ENCODE measurements at regions not wholly inside any gene's neighbourhood (a gene's known extent, or its start where the extent isn't known, plus 50 kb on each side); places are given as distances from the start of the nearest gene placed in this dataset.

- no peak overlapping the region for H3K4me3 ChIP-seq
- intact Hi-C loops (cut with DNase I; ENCODE audit: low total_unique reads) (no loop called here), in situ Hi-C loops (cut with MboI; ENCODE audit: low sequenced_read_pairs in 4 of 4) (no loop called here)
- no peak for ATAC-seq
- no peak overlapping the region for H3K27ac ChIP-seq
- H3K36me3 ChIP-seq = no peaks in the 10 kb centered on the region
- H3K27me3 ChIP-seq = no peaks in the 10 kb centered on the region
- H3K9me3 ChIP-seq = no peaks in the 10 kb centered on the region
- no peaks in the 10 kb centered on the region for H3K4me1 ChIP-seq
- DNase-seq = no peak
- TF ChIP-seq POLR2A (IDR thresholded peaks at IDR 0.05) = no peak
- TF ChIP-seq, protein P1, sequence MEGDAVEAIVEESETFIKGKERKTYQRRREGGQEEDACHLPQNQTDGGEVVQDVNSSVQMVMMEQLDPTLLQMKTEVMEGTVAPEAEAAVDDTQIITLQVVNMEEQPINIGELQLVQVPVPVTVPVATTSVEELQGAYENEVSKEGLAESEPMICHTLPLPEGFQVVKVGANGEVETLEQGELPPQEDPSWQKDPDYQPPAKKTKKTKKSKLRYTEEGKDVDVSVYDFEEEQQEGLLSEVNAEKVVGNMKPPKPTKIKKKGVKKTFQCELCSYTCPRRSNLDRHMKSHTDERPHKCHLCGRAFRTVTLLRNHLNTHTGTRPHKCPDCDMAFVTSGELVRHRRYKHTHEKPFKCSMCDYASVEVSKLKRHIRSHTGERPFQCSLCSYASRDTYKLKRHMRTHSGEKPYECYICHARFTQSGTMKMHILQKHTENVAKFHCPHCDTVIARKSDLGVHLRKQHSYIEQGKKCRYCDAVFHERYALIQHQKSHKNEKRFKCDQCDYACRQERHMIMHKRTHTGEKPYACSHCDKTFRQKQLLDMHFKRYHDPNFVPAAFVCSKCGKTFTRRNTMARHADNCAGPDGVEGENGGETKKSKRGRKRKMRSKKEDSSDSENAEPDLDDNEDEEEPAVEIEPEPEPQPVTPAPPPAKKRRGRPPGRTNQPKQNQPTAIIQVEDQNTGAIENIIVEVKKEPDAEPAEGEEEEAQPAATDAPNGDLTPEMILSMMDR (IDR thresholded peaks at IDR 0.05 in 4 of 5, conservative IDR thresholded peaks at IDR 0.05 in 1 of 5) = no peak
Observed at GRCh38 chr9:96079779-96080178, 204.3 kb downstream of the ERCC6L2 start.

DNA sequence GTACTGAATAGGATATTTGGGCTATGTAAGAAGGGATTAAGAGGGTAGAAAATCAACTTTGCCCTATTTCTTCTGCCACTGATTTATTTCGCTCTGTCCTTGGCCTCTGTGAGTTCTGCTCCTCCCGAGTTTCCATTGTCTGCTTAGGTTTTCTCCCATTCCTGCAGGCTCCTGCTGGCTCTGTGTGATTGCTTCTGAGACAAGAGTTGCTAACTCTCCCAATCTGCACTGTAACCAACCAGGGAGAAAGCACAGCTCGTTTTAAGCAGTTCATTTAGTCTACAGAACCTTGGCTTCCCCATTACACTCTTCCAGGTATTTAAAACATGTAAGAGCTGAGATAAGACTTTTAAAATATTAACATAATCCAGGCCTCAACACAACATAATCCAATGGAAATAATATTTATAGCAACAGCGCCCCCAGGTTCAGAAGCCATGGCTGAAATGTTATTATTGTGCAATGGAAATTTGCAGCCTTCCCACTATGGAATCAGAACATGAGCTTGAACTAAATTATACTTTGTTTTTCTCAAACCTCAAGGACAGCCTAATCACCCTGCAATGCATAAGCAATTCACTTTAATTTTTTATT is 203.5 kb downstream of the ERCC6L2 start:
- H3K4me1 ChIP-seq = no peaks in the 10 kb centered on the region
- H3K36me3 ChIP-seq = no peaks in the 10 kb centered on the region
- DNase-seq (no peak), ATAC-seq (no peak)
- no peak for TF ChIP-seq POLR2A (IDR thresholded peaks at IDR 0.05)
- TF ChIP-seq, protein P1 (IDR thresholded peaks at IDR 0.05 in 4 of 5, conservative IDR thresholded peaks at IDR 0.05 in 1 of 5) = no peak
- intact Hi-C loops (cut with DNase I; ENCODE audit: low total_unique reads) (no loop called here), in situ Hi-C loops (cut with MboI; ENCODE audit: low sequenced_read_pairs in 4 of 4) (no loop called here)
- H3K27ac ChIP-seq = no peak overlapping the region
- H3K4me3 ChIP-seq = no peak overlapping the region
- H3K9me3 ChIP-seq = no peaks in the 10 kb centered on the region
- H3K27me3 ChIP-seq = no peaks in the 10 kb centered on the region

GRCh38 chr9:96075757-96076156 is 200.3 kb downstream of the ERCC6L2 start:
- ATAC-seq = no peak
- Histone ChIP-seq H3K36me3 (no peaks in the 10 kb centered on the region), H3K4me3 (no peak overlapping the region), H3K9me3 (no peaks in the 10 kb centered on the region), H3K27me3 (no peaks in the 10 kb centered on the region), H3K27ac (no peak overlapping the region), H3K4me1 (no peaks in the 10 kb centered on the region)
- in situ Hi-C loops (cut with MboI; ENCODE audit: low sequenced_read_pairs in 4 of 4) (no loop called here), intact Hi-C loops (cut with DNase I; ENCODE audit: low total_unique reads) (no loop called here)
- DNase-seq = no peak
- TF ChIP-seq POLR2A (IDR thresholded peaks at IDR 0.05) = no peak
- TF ChIP-seq, protein P1 (IDR thresholded peaks at IDR 0.05 in 4 of 5, conservative IDR thresholded peaks at IDR 0.05 in 1 of 5) = no peak

- H3K36me3 ChIP-seq = no peaks in the 10 kb centered on the region
- ATAC-seq = no peak
- in situ Hi-C loops (cut with MboI; ENCODE audit: low sequenced_read_pairs in 4 of 4) = no loop called here
- H3K9me3 ChIP-seq = no peaks in the 10 kb centered on the region
- no peak overlapping the region for H3K27ac ChIP-seq
- H3K4me3 ChIP-seq = no peak overlapping the region
- TF ChIP-seq POLR2A (IDR thresholded peaks at IDR 0.05) = no peak
- TF ChIP-seq, protein P1 (IDR thresholded peaks at IDR 0.05 in 4 of 5, conservative IDR thresholded peaks at IDR 0.05 in 1 of 5) = no peak
- no peak for DNase-seq
- intact Hi-C loops (cut with DNase I; ENCODE audit: low total_unique reads) = no loop called here
- no peaks in the 10 kb centered on the region for H3K4me1 ChIP-seq
- no peaks in the 10 kb centered on the region for H3K27me3 ChIP-seq
Observed at GRCh38 chr9:96075111-96075510, 199.6 kb downstream of the ERCC6L2 start.

All from gastrocnemius medialis (tissue), 4 donors.